GM23338 (cell line): ENCODE measurements at regions not wholly inside any gene's neighbourhood (a gene's known extent, or its start where the extent isn't known, plus 50 kb on each side); places are given as distances from the start of the nearest gene placed in this dataset.

Experiments used
- ATAC-seq: fragments of 200-7000 bp; cut with Tn5 transposase; 3 replicates; pipeline ENCODE4 v1.9.1; 2020
- DNase-seq: peaks from one replicate; pipeline ENCODE4 v3.0.0-alpha.2; 2015; ENCODE audit warnings: low spot score
- H2AFZ ChIP-seq: fragments of 200-600 bp; sonication (generic); 2 replicates; pipeline ENCODE4 v1.8.0; 2016; ENCODE audit warnings: antibody characterized with exemption, mild to moderate bottlenecking, moderate library complexity
- H3F3A ChIP-seq: fragments of 200-600 bp; sonication (generic); replicated peaks from 2 replicates; pipeline ENCODE4 v1.8.0; 2017; ENCODE audit warnings: antibody characterized with exemption, mixed run types, low read depth
- H3K27ac ChIP-seq: fragments of 200-600 bp; sonication (generic); 2 replicates; pipeline ENCODE4 v1.6.1; 2016; ENCODE audit warnings: low read depth
- H3K27me3 ChIP-seq: fragments of 200-600 bp; sonication (generic); 2 replicates; pipeline ENCODE4 v1.8.0; 2016; ENCODE audit warnings: mild to moderate bottlenecking, mixed run types, moderate library complexity; ENCODE audit not compliant: insufficient read depth
- H3K36me3 ChIP-seq: fragments of 200-600 bp; sonication (generic); 2 replicates; pipeline ENCODE4 v1.8.0; 2016; ENCODE audit warnings: mild to moderate bottlenecking; ENCODE audit not compliant: insufficient read depth
- H3K4me1 ChIP-seq: fragments of 200-600 bp; sonication (generic); 2 replicates; pipeline ENCODE4 v1.8.0; 2016; ENCODE audit warnings: mild to moderate bottlenecking, moderate library complexity; ENCODE audit not compliant: insufficient read depth
- H3K4me2 ChIP-seq: fragments of 200-600 bp; sonication (generic); 2 replicates; pipeline ENCODE4 v1.7.1; 2017; ENCODE audit warnings: mixed run types
- H3K4me3 ChIP-seq: fragments of 200-600 bp; sonication (generic); 2 replicates; pipeline ENCODE4 v1.6.1; 2016; ENCODE audit warnings: mixed run types
- H3K79me2 ChIP-seq: fragments of 200-600 bp; sonication (generic); replicated peaks from 2 replicates; pipeline ENCODE4 v1.8.0; 2017; ENCODE audit warnings: mild to moderate bottlenecking; ENCODE audit not compliant: insufficient read depth
- H3K9me2 ChIP-seq: fragments of 200-600 bp; sonication (generic); 2 replicates; pipeline ENCODE4 v1.8.0; 2017; ENCODE audit not compliant: insufficient read depth
- H4K20me1 ChIP-seq: fragments of 200-600 bp; sonication (generic); replicated peaks from 2 replicates; pipeline ENCODE4 v1.8.0; 2017; ENCODE audit warnings: mild to moderate bottlenecking; ENCODE audit not compliant: insufficient read depth
- H3K27ac Mint-ChIP-seq: 2 replicates; pipeline ENCODE4 v1.8.0; 2020; ENCODE audit warnings: inconsistent platforms, mild to moderate bottlenecking, moderate library complexity, mixed read lengths
- H3K27me3 Mint-ChIP-seq: 3 replicates; pipeline ENCODE4 v1.8.0; 2022; ENCODE audit warnings: low read depth, mild to moderate bottlenecking, moderate library complexity, mixed read lengths, inconsistent platforms; ENCODE audit not compliant: insufficient read depth, poor library complexity
- H3K36me3 Mint-ChIP-seq: 3 replicates; pipeline ENCODE4 v1.8.0; 2021; ENCODE audit warnings: low read depth, mild to moderate bottlenecking, inconsistent platforms, moderate library complexity, mixed read lengths
- H3K4me1 Mint-ChIP-seq: 3 replicates; pipeline ENCODE4 v1.8.0; 2020; ENCODE audit warnings: mild to moderate bottlenecking, inconsistent platforms, mixed read lengths
- H3K4me3 Mint-ChIP-seq: 3 replicates; pipeline ENCODE4 v1.8.0; 2021; ENCODE audit warnings: moderate library complexity, mild to moderate bottlenecking, inconsistent platforms, mixed read lengths
- H3K9me3 Mint-ChIP-seq: 3 replicates; pipeline ENCODE4 v1.8.0; 2020; ENCODE audit warnings: moderate library complexity, mild to moderate bottlenecking, inconsistent platforms, mixed read lengths
- CREB1 ChIP-seq: fragments of 250-450 bp; sonication (Bioruptor Pico); IDR thresholded peaks from 2 replicates; pipeline ENCODE4 v1.5.0; 2020; ENCODE audit warnings: low read depth, mild to moderate bottlenecking, moderate library complexity
- EZH2 ChIP-seq: fragments of 200-600 bp; sonication (generic); IDR thresholded peaks from one replicate; pipeline ENCODE4 v1.8.0; 2017; ENCODE audit warnings: antibody characterized with exemption, mild to moderate bottlenecking, low read depth; ENCODE audit not compliant: unreplicated experiment
- EZH2phosphoT487 ChIP-seq: fragments of 200-600 bp; sonication (generic); IDR thresholded peaks from one replicate; pipeline ENCODE4 v1.8.1; 2018; ENCODE audit warnings: antibody characterized with exemption; ENCODE audit not compliant: unreplicated experiment
- JUNB ChIP-seq: IDR thresholded peaks from one replicate; pipeline ENCODE4 v1.6.1; 2016; ENCODE audit warnings: antibody characterized with exemption; ENCODE audit not compliant: unreplicated experiment
- NANOG ChIP-seq: IDR thresholded peaks from 2 replicates; pipeline ENCODE4 v1.6.1; 2016; ENCODE audit warnings: antibody characterized with exemption, borderline replicate concordance
- POLR2AphosphoS5 ChIP-seq: IDR thresholded peaks from 2 replicates; pipeline ENCODE4 v1.6.1; 2016; ENCODE audit warnings: antibody characterized with exemption, low read depth
- STAT1 ChIP-seq: IDR thresholded peaks from one replicate; pipeline ENCODE4 v1.6.1; 2016; ENCODE audit warnings: antibody characterized with exemption; ENCODE audit not compliant: unreplicated experiment
- ZNF114 ChIP-seq: fragments of 250-450 bp; sonication (Bioruptor Pico); IDR thresholded peaks from 2 replicates; pipeline ENCODE4 v1.5.0; 2020; ENCODE audit warnings: mild to moderate bottlenecking, moderate library complexity
- ZNF462 ChIP-seq: fragments of 250-450 bp; sonication (Bioruptor Pico); IDR thresholded peaks from 2 replicates; pipeline ENCODE4 v1.5.0; 2020; ENCODE audit warnings: mild to moderate bottlenecking, moderate library complexity
- TF ChIP-seq, protein P1 (sequence below): IDR thresholded peaks from one replicate; pipeline ENCODE4 v1.6.1; 2018; ENCODE audit warnings: antibody characterized with exemption; ENCODE audit not compliant: unreplicated experiment
- TF ChIP-seq, protein P2 (sequence below): IDR thresholded peaks from 2 replicates; pipeline ENCODE4 v1.6.1; 2016; ENCODE audit warnings: antibody characterized with exemption
- TF ChIP-seq, protein P3 (sequence below), 2 experiments: fragments of 200-600 bp in 1 of 2; sonication (generic) in 1 of 2; conservative IDR thresholded peaks; 2 replicates each; pipeline versions ENCODE4 v1.5.1 to v1.6.1; 2016 to 2017; ENCODE audit warnings: antibody characterized with exemption in 2 of 2, low read depth in 2 of 2, mild to moderate bottlenecking in 2 of 2, moderate library complexity in 1 of 2

DNA sequence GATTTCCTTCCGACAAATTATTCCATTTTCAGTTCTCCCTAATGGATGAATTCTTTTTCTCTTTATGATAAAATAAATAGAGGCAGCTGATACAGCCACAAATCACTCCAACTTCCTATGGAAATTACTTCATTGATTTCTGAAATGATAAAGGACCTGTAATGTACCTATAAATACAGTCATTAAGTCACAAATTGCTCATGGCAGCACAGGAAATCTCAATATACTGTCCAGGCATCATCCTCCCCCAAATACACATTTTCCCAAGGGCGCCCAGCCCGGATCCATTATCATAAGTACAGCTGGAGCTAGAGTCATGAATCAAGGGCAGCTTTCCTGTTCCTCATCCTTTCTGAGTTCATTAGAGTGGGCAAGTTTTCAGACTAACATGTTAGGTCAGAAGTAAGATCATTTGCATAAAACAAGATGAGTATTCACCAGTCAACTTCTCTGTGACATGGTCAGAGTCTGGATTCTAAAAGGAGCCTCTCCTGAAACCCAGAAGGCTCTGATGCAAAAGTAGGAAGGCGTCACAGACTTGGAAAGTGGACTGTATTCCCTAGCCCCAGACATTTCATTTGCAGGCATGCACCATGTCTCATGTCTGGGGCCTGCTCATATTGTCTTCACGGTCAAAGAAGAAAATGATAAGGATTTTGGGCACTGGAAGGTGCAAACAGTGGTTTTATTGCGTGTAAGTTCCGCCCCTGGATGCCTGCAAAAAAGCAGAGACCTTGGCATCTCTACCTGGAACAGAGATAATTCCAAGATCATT lies 383.2 kb downstream of the PLK2 start (continued):
- no peak for TF ChIP-seq EZH2

- no peak overlapping the region for H3K27ac ChIP-seq
- H4K20me1 ChIP-seq, result no peaks in the 10 kb centered on the region
- DNase-seq (no peak), ATAC-seq (no peak)
- no peak overlapping the region for H3K27ac Mint-ChIP-seq
- H3K36me3 Mint-ChIP-seq, result no peaks in the 10 kb centered on the region
- H3K4me3 Mint-ChIP-seq, result no peak overlapping the region
- H3K4me3 ChIP-seq, result no peak overlapping the region
- no peaks in the 10 kb centered on the region; the same call in 1 of the 2 replicates for H3K4me1 ChIP-seq
- no peaks in the 10 kb centered on the region for H3K79me2 ChIP-seq
- no peaks in the 10 kb centered on the region for H3K27me3 Mint-ChIP-seq
- TF ChIP-seq, protein P1, sequence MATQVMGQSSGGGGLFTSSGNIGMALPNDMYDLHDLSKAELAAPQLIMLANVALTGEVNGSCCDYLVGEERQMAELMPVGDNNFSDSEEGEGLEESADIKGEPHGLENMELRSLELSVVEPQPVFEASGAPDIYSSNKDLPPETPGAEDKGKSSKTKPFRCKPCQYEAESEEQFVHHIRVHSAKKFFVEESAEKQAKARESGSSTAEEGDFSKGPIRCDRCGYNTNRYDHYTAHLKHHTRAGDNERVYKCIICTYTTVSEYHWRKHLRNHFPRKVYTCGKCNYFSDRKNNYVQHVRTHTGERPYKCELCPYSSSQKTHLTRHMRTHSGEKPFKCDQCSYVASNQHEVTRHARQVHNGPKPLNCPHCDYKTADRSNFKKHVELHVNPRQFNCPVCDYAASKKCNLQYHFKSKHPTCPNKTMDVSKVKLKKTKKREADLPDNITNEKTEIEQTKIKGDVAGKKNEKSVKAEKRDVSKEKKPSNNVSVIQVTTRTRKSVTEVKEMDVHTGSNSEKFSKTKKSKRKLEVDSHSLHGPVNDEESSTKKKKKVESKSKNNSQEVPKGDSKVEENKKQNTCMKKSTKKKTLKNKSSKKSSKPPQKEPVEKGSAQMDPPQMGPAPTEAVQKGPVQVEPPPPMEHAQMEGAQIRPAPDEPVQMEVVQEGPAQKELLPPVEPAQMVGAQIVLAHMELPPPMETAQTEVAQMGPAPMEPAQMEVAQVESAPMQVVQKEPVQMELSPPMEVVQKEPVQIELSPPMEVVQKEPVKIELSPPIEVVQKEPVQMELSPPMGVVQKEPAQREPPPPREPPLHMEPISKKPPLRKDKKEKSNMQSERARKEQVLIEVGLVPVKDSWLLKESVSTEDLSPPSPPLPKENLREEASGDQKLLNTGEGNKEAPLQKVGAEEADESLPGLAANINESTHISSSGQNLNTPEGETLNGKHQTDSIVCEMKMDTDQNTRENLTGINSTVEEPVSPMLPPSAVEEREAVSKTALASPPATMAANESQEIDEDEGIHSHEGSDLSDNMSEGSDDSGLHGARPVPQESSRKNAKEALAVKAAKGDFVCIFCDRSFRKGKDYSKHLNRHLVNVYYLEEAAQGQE, result no peak
- no peak for TF ChIP-seq ZNF462 (CRISPR knock-in tag)
- no peak for TF ChIP-seq NANOG
- no peak for TF ChIP-seq POLR2AphosphoS5
- TF ChIP-seq CREB1, result no peak
- TF ChIP-seq, protein P2, sequence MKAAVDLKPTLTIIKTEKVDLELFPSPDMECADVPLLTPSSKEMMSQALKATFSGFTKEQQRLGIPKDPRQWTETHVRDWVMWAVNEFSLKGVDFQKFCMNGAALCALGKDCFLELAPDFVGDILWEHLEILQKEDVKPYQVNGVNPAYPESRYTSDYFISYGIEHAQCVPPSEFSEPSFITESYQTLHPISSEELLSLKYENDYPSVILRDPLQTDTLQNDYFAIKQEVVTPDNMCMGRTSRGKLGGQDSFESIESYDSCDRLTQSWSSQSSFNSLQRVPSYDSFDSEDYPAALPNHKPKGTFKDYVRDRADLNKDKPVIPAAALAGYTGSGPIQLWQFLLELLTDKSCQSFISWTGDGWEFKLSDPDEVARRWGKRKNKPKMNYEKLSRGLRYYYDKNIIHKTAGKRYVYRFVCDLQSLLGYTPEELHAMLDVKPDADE, result no peak
- TF ChIP-seq JUNB, result no peak
- TF ChIP-seq EZH2, result no peak
- no peak for TF ChIP-seq ZNF114 (CRISPR knock-in tag)
- TF ChIP-seq, protein P3, sequence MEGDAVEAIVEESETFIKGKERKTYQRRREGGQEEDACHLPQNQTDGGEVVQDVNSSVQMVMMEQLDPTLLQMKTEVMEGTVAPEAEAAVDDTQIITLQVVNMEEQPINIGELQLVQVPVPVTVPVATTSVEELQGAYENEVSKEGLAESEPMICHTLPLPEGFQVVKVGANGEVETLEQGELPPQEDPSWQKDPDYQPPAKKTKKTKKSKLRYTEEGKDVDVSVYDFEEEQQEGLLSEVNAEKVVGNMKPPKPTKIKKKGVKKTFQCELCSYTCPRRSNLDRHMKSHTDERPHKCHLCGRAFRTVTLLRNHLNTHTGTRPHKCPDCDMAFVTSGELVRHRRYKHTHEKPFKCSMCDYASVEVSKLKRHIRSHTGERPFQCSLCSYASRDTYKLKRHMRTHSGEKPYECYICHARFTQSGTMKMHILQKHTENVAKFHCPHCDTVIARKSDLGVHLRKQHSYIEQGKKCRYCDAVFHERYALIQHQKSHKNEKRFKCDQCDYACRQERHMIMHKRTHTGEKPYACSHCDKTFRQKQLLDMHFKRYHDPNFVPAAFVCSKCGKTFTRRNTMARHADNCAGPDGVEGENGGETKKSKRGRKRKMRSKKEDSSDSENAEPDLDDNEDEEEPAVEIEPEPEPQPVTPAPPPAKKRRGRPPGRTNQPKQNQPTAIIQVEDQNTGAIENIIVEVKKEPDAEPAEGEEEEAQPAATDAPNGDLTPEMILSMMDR (conservative IDR thresholded peaks at IDR 0.05; ENCODE audit: low read depth in 2 of 2), result no peak
- no peak for TF ChIP-seq EZH2phosphoT487
- no peak for TF ChIP-seq STAT1
- H3K4me2 ChIP-seq, result no peak overlapping the region
- H3K9me2 ChIP-seq, result no peaks in the 10 kb centered on the region
- H3K27me3 ChIP-seq, result no peaks in the 10 kb centered on the region
- no peaks in the 10 kb centered on the region for H3F3A ChIP-seq
- H3K9me3 Mint-ChIP-seq, result no peaks in the 10 kb centered on the region
- no peaks in the 10 kb centered on the region for H3K36me3 ChIP-seq
- no peak overlapping the region for H2AFZ ChIP-seq
- peaks cover 23% of the 10 kb centered on the region for H3K4me1 Mint-ChIP-seq
These were observed 384.0 kb downstream of the PLK2 start for GRCh38 chr5:58075907-58076306.
